ENCODE measurements at regions not wholly inside any gene's neighbourhood (a gene's known extent, or its start where the extent isn't known, plus 50 kb on each side); places are given as distances from the start of the nearest gene placed in this dataset.

DNA sequence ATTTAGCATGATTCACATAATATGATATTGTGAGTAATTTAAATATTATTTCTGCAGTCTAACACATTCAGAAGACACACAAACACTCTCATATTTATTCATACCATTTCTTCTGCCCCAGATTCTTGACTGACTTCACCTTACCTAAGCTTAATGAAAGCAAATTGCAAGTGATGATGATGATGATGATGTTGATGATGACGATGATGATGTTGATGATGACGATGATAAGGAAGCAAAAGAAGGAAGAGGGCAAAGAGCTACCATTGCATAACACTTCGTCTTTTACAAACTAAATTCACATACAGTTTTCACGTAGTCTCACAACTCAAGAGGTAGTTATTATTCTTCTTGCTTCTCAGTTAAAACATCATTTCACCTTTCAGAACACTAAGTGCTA lies 404.7 kb downstream of the NAF1 start:
- TF ChIP-seq, protein P1, sequence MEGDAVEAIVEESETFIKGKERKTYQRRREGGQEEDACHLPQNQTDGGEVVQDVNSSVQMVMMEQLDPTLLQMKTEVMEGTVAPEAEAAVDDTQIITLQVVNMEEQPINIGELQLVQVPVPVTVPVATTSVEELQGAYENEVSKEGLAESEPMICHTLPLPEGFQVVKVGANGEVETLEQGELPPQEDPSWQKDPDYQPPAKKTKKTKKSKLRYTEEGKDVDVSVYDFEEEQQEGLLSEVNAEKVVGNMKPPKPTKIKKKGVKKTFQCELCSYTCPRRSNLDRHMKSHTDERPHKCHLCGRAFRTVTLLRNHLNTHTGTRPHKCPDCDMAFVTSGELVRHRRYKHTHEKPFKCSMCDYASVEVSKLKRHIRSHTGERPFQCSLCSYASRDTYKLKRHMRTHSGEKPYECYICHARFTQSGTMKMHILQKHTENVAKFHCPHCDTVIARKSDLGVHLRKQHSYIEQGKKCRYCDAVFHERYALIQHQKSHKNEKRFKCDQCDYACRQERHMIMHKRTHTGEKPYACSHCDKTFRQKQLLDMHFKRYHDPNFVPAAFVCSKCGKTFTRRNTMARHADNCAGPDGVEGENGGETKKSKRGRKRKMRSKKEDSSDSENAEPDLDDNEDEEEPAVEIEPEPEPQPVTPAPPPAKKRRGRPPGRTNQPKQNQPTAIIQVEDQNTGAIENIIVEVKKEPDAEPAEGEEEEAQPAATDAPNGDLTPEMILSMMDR (conservative IDR thresholded peaks at IDR 0.05 in 1 of 2, IDR thresholded peaks at IDR 0.05 in 1 of 2; ENCODE audit: extremely low read depth in 1 of 2, insufficient read depth in 1 of 2, low read depth in 1 of 2, low read length in 2 of 2): no peak
- no peak for TF ChIP-seq EZH2 (IDR thresholded peaks at IDR 0.05; ENCODE audit: borderline replicate concordance, low read length)
